Panc1 (cell line): ENCODE measurements at regions not wholly inside any gene's neighbourhood (a gene's known extent, or its start where the extent isn't known, plus 50 kb on each side); places are given as distances from the start of the nearest gene placed in this dataset.
A peak's percentile ranks its signal among the peaks of the same experiment; 100 is the strongest.

ENCODE experiments used
- ATAC-seq: fragments of 200-7000 bp; cut with Tn5 transposase; 2 replicates; pipeline ENCODE4 v1.9.1; 2020; ENCODE audit warnings: mild to moderate bottlenecking, moderate library complexity
- BruUV-seq: library from RNA; stranded (reverse); fragments of 400-500 nt; replicated peaks from 2 replicates; lab custom pipeline; 2021; lab: Mats Ljungman, UMichigan
- CTCF ChIA-PET: fragments of 300-600 bp; sonication (Branson Sonifier 250); formaldehyde crosslinking; loops from one replicate; lab custom pipeline; 2022; ENCODE audit warnings: antibody characterized with exemption; lab: Charles Lee
- POLR2A ChIA-PET: fragments of 300-600 bp; sonication (Branson Sonifier 250); formaldehyde crosslinking; loops from one replicate; lab custom pipeline; 2022; ENCODE audit warnings: antibody characterized with exemption; lab: Charles Lee
- DNase-seq: peaks from one replicate; pipeline ENCODE4 v3.0.0-alpha.2; 2010; ENCODE audit warnings: low read depth, low spot score
- H3K27ac ChIP-seq: 2 replicates; pipeline ENCODE4 v1.5.1; 2011; ENCODE audit warnings: mild to moderate bottlenecking, low read length, inconsistent platforms
- H3K27me3 ChIP-seq: fragments of 200-500 bp; sonication (Bioruptor generic); 2 replicates; pipeline ENCODE4 v1.6.0; 2014; ENCODE audit warnings: low read length, inconsistent platforms; ENCODE audit not compliant: control insufficient read depth, insufficient read depth
- H3K36me3 ChIP-seq: fragments of 200-500 bp; sonication (Bioruptor generic); 2 replicates; pipeline ENCODE4 v1.5.1; 2014; ENCODE audit warnings: inconsistent platforms, mild to moderate bottlenecking, low read length, moderate library complexity; ENCODE audit not compliant: control insufficient read depth, insufficient read depth
- H3K4me1 ChIP-seq: 2 replicates; pipeline ENCODE4 v1.5.1; 2011; ENCODE audit warnings: inconsistent platforms, mild to moderate bottlenecking, low read length, moderate library complexity; ENCODE audit not compliant: control insufficient read depth, insufficient read depth
- H3K4me3 ChIP-seq, 2 experiments: 2 replicates each; pipeline ENCODE4 v1.5.1; 2011 to 2012; ENCODE audit warnings: low read depth in 2 of 2, low read length in 2 of 2, mild to moderate bottlenecking in 2 of 2, inconsistent platforms in 1 of 2, moderate library complexity in 1 of 2
- H3K9me3 ChIP-seq: fragments of 200-500 bp; sonication (Bioruptor generic); 2 replicates; pipeline ENCODE4 v1.5.1; 2014; ENCODE audit warnings: low read depth, mild to moderate bottlenecking, inconsistent platforms, low read length, moderate library complexity; ENCODE audit not compliant: control insufficient read depth, insufficient read depth
- CTCF ChIP-seq: fragments of 450-650 bp; IDR thresholded peaks from 2 replicates; pipeline ENCODE4 v1.5.1; 2017; ENCODE audit warnings: mild to moderate bottlenecking
- POLR2AphosphoS5 ChIP-seq: IDR thresholded peaks from 2 replicates; pipeline ENCODE4 v1.6.1; 2012; ENCODE audit warnings: mild to moderate bottlenecking, low read depth, low read length, moderate library complexity
- REST ChIP-seq, 2 experiments: IDR thresholded peaks; 2 replicates each; pipeline ENCODE4 v1.6.1; 2011 to 2012; ENCODE audit warnings: low read depth in 2 of 2, control low read depth in 1 of 2, low read length in 1 of 2, mild to moderate bottlenecking in 1 of 2, moderate library complexity in 1 of 2; ENCODE audit not compliant: insufficient read depth in 1 of 2
- SIN3A ChIP-seq: IDR thresholded peaks from 2 replicates; pipeline ENCODE4 v1.6.1; 2012; ENCODE audit warnings: low read depth, mild to moderate bottlenecking, low read length, moderate library complexity, borderline replicate concordance; ENCODE audit not compliant: insufficient read depth
- TCF7L2 ChIP-seq: IDR thresholded peaks from 2 replicates; pipeline ENCODE4 v1.6.1; 2011; ENCODE audit warnings: mild to moderate bottlenecking, low read depth, low read length, inconsistent platforms
- in situ Hi-C: cut with HindIII; loops from 2 replicates; pipeline ENCODE4 v1.10.0; 2016; ENCODE audit warnings: low sequenced_read_pairs, low pct_unique_long_range_greater_than_20kb
- intact Hi-C: fragments of 100-400 bp; cut with micrococcal nuclease; formaldehyde crosslinking; loops from one replicate; pipeline ENCODE4 v1.10.0; 2022; ENCODE audit not compliant: unreplicated experiment

GRCh38 chr4:38563707-38564495 is 100.1 kb upstream of the KLF3 start:
- DNase-seq = no peak
- no peaks in the 10 kb centered on the region for H3K4me1 ChIP-seq
- H3K36me3 ChIP-seq = no peaks in the 10 kb centered on the region
- no peak overlapping the region for H3K27ac ChIP-seq
- CTCF ChIA-PET = no interaction called here
- BruUV-seq = no TSS peak
- H3K4me3 ChIP-seq = no peak overlapping the region
- in situ Hi-C loops = no loop called here
- intact Hi-C loops = no loop called here
- TF ChIP-seq TCF7L2 (no peak), SIN3A (no peak), REST (IDR thresholded peaks at IDR 0.05; ENCODE audit: insufficient read depth in 1 of 2, low read depth in 2 of 2, low read length in 1 of 2) (no peak), POLR2AphosphoS5 (no peak), CTCF (no peak)
- no peak for ATAC-seq
- no peaks in the 10 kb centered on the region for H3K9me3 ChIP-seq
- no peaks in the 10 kb centered on the region for H3K27me3 ChIP-seq
- POLR2A ChIA-PET = no interaction called here

GRCh38 chr4:38565271-38566199 is 98.5 kb upstream of the KLF3 start:
- no peaks in the 10 kb centered on the region for H3K27me3 ChIP-seq
- ATAC-seq (no peak), DNase-seq (peak; percentile 12)
- H3K4me3 ChIP-seq = no peak overlapping the region
- CTCF ChIA-PET = no interaction called here
- TF ChIP-seq POLR2AphosphoS5 (no peak), CTCF (no peak), SIN3A (no peak), REST (IDR thresholded peaks at IDR 0.05; ENCODE audit: insufficient read depth in 1 of 2, low read depth in 2 of 2, low read length in 1 of 2) (no peak), TCF7L2 (no peak)
- no peak overlapping the region for H3K27ac ChIP-seq
- no TSS peak for BruUV-seq
- in situ Hi-C loops = no loop called here
- H3K9me3 ChIP-seq = no peaks in the 10 kb centered on the region
- intact Hi-C loops = no loop called here
- POLR2A ChIA-PET = no interaction called here
- H3K36me3 ChIP-seq = no peaks in the 10 kb centered on the region
- no peaks in the 10 kb centered on the region for H3K4me1 ChIP-seq
